Loucy (cell line): ENCODE measurements at regions not wholly inside any gene's neighbourhood (a gene's known extent, or its start where the extent isn't known, plus 50 kb on each side); places are given as distances from the start of the nearest gene placed in this dataset.

Experiments
- H2AFZ ChIP-seq: fragments of 200-600 bp; sonication (generic); 2 replicates; pipeline ENCODE4 v1.6.0; 2016; ENCODE audit warnings: antibody characterized with exemption, mild to moderate bottlenecking, low read length, moderate library complexity
- H3F3A ChIP-seq: fragments of 200-600 bp; 2 replicates; pipeline ENCODE4 v1.6.0; 2016; ENCODE audit warnings: antibody characterized with exemption, low read depth, mild to moderate bottlenecking
- H3K27me3 ChIP-seq: fragments of 200-600 bp; sonication (generic); 2 replicates; pipeline ENCODE4 v1.6.1; 2014; ENCODE audit warnings: low read length, mild to moderate bottlenecking; ENCODE audit not compliant: insufficient read depth, poor library complexity, severe bottlenecking
- H3K36me3 ChIP-seq: fragments of 200-600 bp; sonication (generic); 2 replicates; pipeline ENCODE4 v1.6.1; 2016; ENCODE audit warnings: low read length; ENCODE audit not compliant: insufficient read depth
- H3K4me1 ChIP-seq: fragments of 200-600 bp; sonication (generic); 2 replicates; pipeline ENCODE4 v1.5.1; 2014; ENCODE audit warnings: low read length, mild to moderate bottlenecking; ENCODE audit not compliant: insufficient read depth, poor library complexity, severe bottlenecking
- H3K4me2 ChIP-seq: fragments of 200-600 bp; sonication (generic); 2 replicates; pipeline ENCODE4 v1.6.0; 2014; ENCODE audit warnings: antibody characterized with exemption, low read length, low read depth, mild to moderate bottlenecking; ENCODE audit not compliant: poor library complexity, severe bottlenecking
- H3K4me3 ChIP-seq: fragments of 200-600 bp; sonication (generic); 2 replicates; pipeline ENCODE4 v1.5.1; 2014; ENCODE audit warnings: low read length, mild to moderate bottlenecking, mixed read lengths; ENCODE audit not compliant: poor library complexity, severe bottlenecking
- H3K79me2 ChIP-seq: fragments of 200-600 bp; sonication (generic); 2 replicates; pipeline ENCODE4 v1.6.1; 2014; ENCODE audit warnings: low read length; ENCODE audit not compliant: insufficient read depth
- H3K9ac ChIP-seq: fragments of 200-600 bp; sonication (generic); 2 replicates; pipeline ENCODE4 v1.6.0; 2014; ENCODE audit warnings: mild to moderate bottlenecking, low read depth, low read length, moderate library complexity; ENCODE audit not compliant: poor library complexity, severe bottlenecking
- H3K9me2 ChIP-seq: fragments of 200-600 bp; sonication (generic); replicated peaks from 2 replicates; pipeline ENCODE4 v1.6.1; 2016; ENCODE audit warnings: low read depth, low read length, mixed read lengths
- H3K9me3 ChIP-seq: fragments of 200-600 bp; sonication (generic); 2 replicates; pipeline ENCODE4 v1.6.1; 2014; ENCODE audit warnings: mild to moderate bottlenecking, antibody characterized with exemption, low read length, low read depth; ENCODE audit not compliant: insufficient read depth
- H4K20me1 ChIP-seq: fragments of 200-600 bp; sonication (generic); 2 replicates; pipeline ENCODE4 v1.6.0; 2014; ENCODE audit warnings: antibody characterized with exemption, low read length, mild to moderate bottlenecking; ENCODE audit not compliant: insufficient read depth, poor library complexity, severe bottlenecking
- EZH2phosphoT487 ChIP-seq: fragments of 200-600 bp; IDR thresholded peaks from 2 replicates; pipeline ENCODE4 v1.6.1; 2018; ENCODE audit warnings: antibody characterized with exemption, mild to moderate bottlenecking, moderate library complexity, borderline replicate concordance
- TF ChIP-seq, protein P1 (sequence below): fragments of 200-600 bp; sonication (generic); conservative IDR thresholded peaks from 2 replicates; pipeline ENCODE4 v1.5.1; 2014; ENCODE audit warnings: mild to moderate bottlenecking, antibody characterized with exemption, low read length

GRCh38 chr15:70252056-70252950 lies 154.6 kb upstream of the TLE3 start:
- Histone ChIP-seq H3K36me3 (no peaks in the 10 kb centered on the region), H2AFZ (no peak overlapping the region), H3K4me1 (peaks cover 67% of the 10 kb centered on the region), H3K9ac (no peak overlapping the region), H3K4me2 (no peak overlapping the region), H4K20me1 (no peaks in the 10 kb centered on the region), H3K9me2 (no peaks in the 10 kb centered on the region), H3K79me2 (no peaks in the 10 kb centered on the region), H3K9me3 (no peaks in the 10 kb centered on the region), H3K4me3 (no peak overlapping the region), H3F3A (no peaks in the 10 kb centered on the region), H3K27me3 (no peaks in the 10 kb centered on the region)
- TF ChIP-seq, protein P1, sequence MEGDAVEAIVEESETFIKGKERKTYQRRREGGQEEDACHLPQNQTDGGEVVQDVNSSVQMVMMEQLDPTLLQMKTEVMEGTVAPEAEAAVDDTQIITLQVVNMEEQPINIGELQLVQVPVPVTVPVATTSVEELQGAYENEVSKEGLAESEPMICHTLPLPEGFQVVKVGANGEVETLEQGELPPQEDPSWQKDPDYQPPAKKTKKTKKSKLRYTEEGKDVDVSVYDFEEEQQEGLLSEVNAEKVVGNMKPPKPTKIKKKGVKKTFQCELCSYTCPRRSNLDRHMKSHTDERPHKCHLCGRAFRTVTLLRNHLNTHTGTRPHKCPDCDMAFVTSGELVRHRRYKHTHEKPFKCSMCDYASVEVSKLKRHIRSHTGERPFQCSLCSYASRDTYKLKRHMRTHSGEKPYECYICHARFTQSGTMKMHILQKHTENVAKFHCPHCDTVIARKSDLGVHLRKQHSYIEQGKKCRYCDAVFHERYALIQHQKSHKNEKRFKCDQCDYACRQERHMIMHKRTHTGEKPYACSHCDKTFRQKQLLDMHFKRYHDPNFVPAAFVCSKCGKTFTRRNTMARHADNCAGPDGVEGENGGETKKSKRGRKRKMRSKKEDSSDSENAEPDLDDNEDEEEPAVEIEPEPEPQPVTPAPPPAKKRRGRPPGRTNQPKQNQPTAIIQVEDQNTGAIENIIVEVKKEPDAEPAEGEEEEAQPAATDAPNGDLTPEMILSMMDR = no peak
- TF ChIP-seq EZH2phosphoT487 = no peak

- no peak overlapping the region for H3K4me3 ChIP-seq
- no peaks in the 10 kb centered on the region for H3K9me2 ChIP-seq
- H3K9me3 ChIP-seq = no peaks in the 10 kb centered on the region
- H3K79me2 ChIP-seq = no peaks in the 10 kb centered on the region
- no peaks in the 10 kb centered on the region for H3F3A ChIP-seq
- H3K27me3 ChIP-seq = no peaks in the 10 kb centered on the region
- H2AFZ ChIP-seq = no peak overlapping the region
- no peak overlapping the region for H3K4me2 ChIP-seq
- H4K20me1 ChIP-seq = no peaks in the 10 kb centered on the region
- peaks cover 69% of the 10 kb centered on the region for H3K4me1 ChIP-seq
- H3K9ac ChIP-seq = peak overlapping the region; percentile 18
- no peaks in the 10 kb centered on the region for H3K36me3 ChIP-seq
- TF ChIP-seq, protein P1 = no peak
- no peak for TF ChIP-seq EZH2phosphoT487
Observed at GRCh38 chr15:70251246-70251990, 153.7 kb upstream of the TLE3 start.

GRCh38 chr15:70250208-70251201 lies 152.8 kb upstream of the TLE3 start:
- Histone ChIP-seq H4K20me1 (no peaks in the 10 kb centered on the region), H3K4me2 (no peak overlapping the region), H3K36me3 (no peaks in the 10 kb centered on the region), H3F3A (no peaks in the 10 kb centered on the region), H2AFZ (no peak overlapping the region), H3K4me1 (peaks cover 72% of the 10 kb centered on the region), H3K27me3 (no peaks in the 10 kb centered on the region), H3K9me2 (no peaks in the 10 kb centered on the region), H3K9ac (no peak overlapping the region), H3K79me2 (no peaks in the 10 kb centered on the region), H3K9me3 (no peaks in the 10 kb centered on the region), H3K4me3 (no peak overlapping the region)
- TF ChIP-seq, protein P1 = no peak
- TF ChIP-seq EZH2phosphoT487 = no peak
